Stimulated activated CD8-positive, alpha-beta memory T cell treated with anti-CD3 and anti-CD28 coated beads, Interleukin-4, amount 100 ng/mL, for 48 hours (primary cell): ENCODE measurements at regions not wholly inside any gene's neighbourhood (a gene's known extent, or its start where the extent isn't known, plus 50 kb on each side); places are given as distances from the start of the nearest gene placed in this dataset.
A peak's percentile ranks its signal among the peaks of the same experiment; 100 is the strongest.

Source experiments
- DNase-seq: peaks from one replicate; pipeline ENCODE4 v3.0.0-alpha.2; 2020

GRCh38 chr16:72400257-72401083, 228.5 kb upstream of the PMFBP1 start:
- peak; percentile 46 for DNase-seq

GRCh38 chr16:72399811-72400210, 227.9 kb upstream of the PMFBP1 start:
- no peak for DNase-seq

GRCh38 chr16:72397876-72398275, 225.9 kb upstream of the PMFBP1 start:
- no peak for DNase-seq

GRCh38 chr16:72394526-72394925, 222.6 kb upstream of the PMFBP1 start:
- no peak for DNase-seq

- DNase-seq, result no peak
These were observed 217.8 kb upstream of the PMFBP1 start for GRCh38 chr16:72389791-72390190.

- no peak for DNase-seq
These were observed 216.1 kb upstream of the PMFBP1 start for GRCh38 chr16:72388007-72388406.

GRCh38 chr16:72384651-72385050, 212.7 kb upstream of the PMFBP1 start:
- DNase-seq, result no peak

GRCh38 chr16:72380283-72380682, 208.3 kb upstream of the PMFBP1 start:
- DNase-seq, result no peak

GRCh38 chr16:72373201-72373600, 201.2 kb upstream of the PMFBP1 start:
- no peak for DNase-seq

- no peak for DNase-seq
These were observed 200.4 kb upstream of the PMFBP1 start for GRCh38 chr16:72372087-72373045.

GRCh38 chr16:72371307-72372086, 199.5 kb upstream of the PMFBP1 start:
- no peak for DNase-seq

- no peak for DNase-seq
These were observed 197.3 kb upstream of the PMFBP1 start for GRCh38 chr16:72369274-72369673.

- DNase-seq, result no peak
These were observed 195.9 kb upstream of the PMFBP1 start for GRCh38 chr16:72367851-72368250.

GRCh38 chr16:72362973-72363372, 191.0 kb upstream of the PMFBP1 start:
- DNase-seq, result no peak

- DNase-seq, result no peak
These were observed 190.5 kb upstream of the PMFBP1 start for GRCh38 chr16:72362476-72362875.

GRCh38 chr16:72357910-72358309, 186.0 kb upstream of the PMFBP1 start:
- no peak for DNase-seq

GRCh38 chr16:72355561-72355960, 183.6 kb upstream of the PMFBP1 start:
- DNase-seq, result no peak

GRCh38 chr16:72349719-72350118, 177.8 kb upstream of the PMFBP1 start:
- DNase-seq, result no peak

GRCh38 chr16:72332926-72333325, 161.0 kb upstream of the PMFBP1 start:
- DNase-seq, result no peak

GRCh38 chr16:72324578-72324977, 152.6 kb upstream of the PMFBP1 start:
- DNase-seq, result no peak

- DNase-seq, result no peak
These were observed 145.5 kb upstream of the PMFBP1 start for GRCh38 chr16:72317446-72317845.

GRCh38 chr16:72313903-72314302, 141.9 kb upstream of the PMFBP1 start:
- no peak for DNase-seq

- DNase-seq, result no peak
These were observed 140.9 kb upstream of the PMFBP1 start for GRCh38 chr16:72312828-72313227.
